GM06990 (cell line): ENCODE measurements at regions not wholly inside any gene's neighbourhood (a gene's known extent, or its start where the extent isn't known, plus 50 kb on each side); places are given as distances from the start of the nearest gene placed in this dataset.

Source experiments
- DNase-seq: peaks from one replicate; pipeline ENCODE4 v3.0.0-alpha.2; 2011; ENCODE audit not compliant: insufficient read length; ENCODE audit errors: extremely low read depth
- H3K27me3 ChIP-seq: replicated peaks from 2 replicates; pipeline ENCODE4 v1.6.0; 2011; ENCODE audit warnings: low read length; ENCODE audit not compliant: control insufficient read depth, insufficient read depth
- H3K36me3 ChIP-seq: 2 replicates; pipeline ENCODE4 v1.5.1; 2011; ENCODE audit warnings: low read length; ENCODE audit not compliant: control insufficient read depth, insufficient read depth
- H3K4me3 ChIP-seq: replicated peaks from 2 replicates; pipeline ENCODE4 v1.5.1; 2011; ENCODE audit warnings: low read depth, mild to moderate bottlenecking, control low read depth, low read length
- TF ChIP-seq, protein P1 (sequence below): IDR thresholded peaks from 2 replicates; pipeline ENCODE4 v1.5.1; 2011; ENCODE audit warnings: low read length, control low read depth, mild to moderate bottlenecking, inconsistent platforms; ENCODE audit not compliant: insufficient read depth, poor library complexity, severe bottlenecking

DNA sequence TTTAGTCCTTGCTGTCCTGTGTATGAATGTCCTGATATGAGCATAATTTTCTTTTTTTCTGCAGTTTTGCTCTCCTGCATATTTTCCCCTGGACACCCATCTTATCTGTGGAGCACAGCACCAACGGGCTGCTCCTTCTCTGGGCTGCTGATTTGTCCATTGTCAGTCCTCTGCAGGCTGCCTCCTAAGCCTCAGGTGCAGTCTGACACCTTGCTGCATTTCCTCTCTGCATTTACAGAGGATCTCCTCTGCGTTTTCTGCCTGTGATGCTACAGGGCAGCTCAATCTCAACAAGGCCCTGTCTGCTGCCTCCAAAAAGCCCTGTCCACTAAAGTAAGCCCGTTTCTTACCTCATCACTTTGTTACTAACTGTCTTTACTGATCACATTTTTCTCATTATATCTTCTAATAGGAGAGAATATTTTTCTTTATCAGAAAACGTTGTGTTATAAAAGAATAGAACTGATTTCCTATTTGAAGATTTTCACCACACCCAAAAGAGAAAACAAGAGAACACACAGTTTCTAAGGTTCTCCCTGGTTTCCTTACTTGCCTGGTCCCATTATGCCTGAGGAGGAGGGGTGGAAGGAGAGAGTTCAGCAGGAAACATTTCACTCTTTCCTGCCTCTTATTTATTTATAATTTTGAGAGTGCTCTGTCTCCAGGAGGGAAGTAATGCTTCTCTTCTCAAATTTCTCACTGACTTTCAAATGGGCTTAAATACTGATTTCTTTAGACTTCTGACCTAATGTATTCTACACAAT lies 65.6 kb upstream of the TDRD3 start:
- no peak for DNase-seq
- no peaks in the 10 kb centered on the region for H3K36me3 ChIP-seq
- TF ChIP-seq, protein P1, sequence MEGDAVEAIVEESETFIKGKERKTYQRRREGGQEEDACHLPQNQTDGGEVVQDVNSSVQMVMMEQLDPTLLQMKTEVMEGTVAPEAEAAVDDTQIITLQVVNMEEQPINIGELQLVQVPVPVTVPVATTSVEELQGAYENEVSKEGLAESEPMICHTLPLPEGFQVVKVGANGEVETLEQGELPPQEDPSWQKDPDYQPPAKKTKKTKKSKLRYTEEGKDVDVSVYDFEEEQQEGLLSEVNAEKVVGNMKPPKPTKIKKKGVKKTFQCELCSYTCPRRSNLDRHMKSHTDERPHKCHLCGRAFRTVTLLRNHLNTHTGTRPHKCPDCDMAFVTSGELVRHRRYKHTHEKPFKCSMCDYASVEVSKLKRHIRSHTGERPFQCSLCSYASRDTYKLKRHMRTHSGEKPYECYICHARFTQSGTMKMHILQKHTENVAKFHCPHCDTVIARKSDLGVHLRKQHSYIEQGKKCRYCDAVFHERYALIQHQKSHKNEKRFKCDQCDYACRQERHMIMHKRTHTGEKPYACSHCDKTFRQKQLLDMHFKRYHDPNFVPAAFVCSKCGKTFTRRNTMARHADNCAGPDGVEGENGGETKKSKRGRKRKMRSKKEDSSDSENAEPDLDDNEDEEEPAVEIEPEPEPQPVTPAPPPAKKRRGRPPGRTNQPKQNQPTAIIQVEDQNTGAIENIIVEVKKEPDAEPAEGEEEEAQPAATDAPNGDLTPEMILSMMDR: no peak
- H3K27me3 ChIP-seq: no peaks in the 10 kb centered on the region
- no peak overlapping the region for H3K4me3 ChIP-seq

DNA sequence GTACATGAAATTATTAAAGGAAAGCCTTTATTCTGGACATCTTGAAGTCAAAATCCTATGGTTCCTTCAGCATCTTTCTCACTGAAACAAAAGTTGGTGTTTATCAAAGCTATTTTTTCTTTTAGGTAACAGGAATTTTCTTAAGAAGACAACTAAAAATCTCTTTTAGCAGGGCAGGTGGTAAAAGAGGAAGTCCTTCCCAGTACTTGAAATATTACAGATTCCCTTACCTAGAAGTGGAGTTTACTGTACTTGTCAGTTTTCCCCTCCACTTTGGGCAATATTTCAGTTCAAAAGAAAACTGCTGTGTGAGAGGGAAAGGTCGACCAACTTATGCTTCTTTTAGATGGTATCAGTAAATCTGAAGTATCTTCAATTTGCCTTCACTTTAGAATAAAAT lies 64.3 kb upstream of the TDRD3 start:
- H3K4me3 ChIP-seq: no peak overlapping the region
- no peaks in the 10 kb centered on the region for H3K27me3 ChIP-seq
- DNase-seq: no peak
- TF ChIP-seq, protein P1: no peak
- no peaks in the 10 kb centered on the region for H3K36me3 ChIP-seq

- DNase-seq: no peak
- no peak overlapping the region for H3K4me3 ChIP-seq
- TF ChIP-seq, protein P1: no peak
These were observed 62.7 kb upstream of the TDRD3 start for GRCh38 chr13:60334310-60334709.

GRCh38 chr13:60335531-60335930 lies 61.5 kb upstream of the TDRD3 start:
- DNase-seq: no peak
- TF ChIP-seq, protein P1: peak; percentile 34
- H3K4me3 ChIP-seq: no peak overlapping the region
- H3K36me3 ChIP-seq: no peaks in the 10 kb centered on the region
- no peaks in the 10 kb centered on the region for H3K27me3 ChIP-seq

More at GRCh38 chr13:60334310-60334709, 62.7 kb upstream of the TDRD3 start:
- no peaks in the 10 kb centered on the region for H3K36me3 ChIP-seq
- H3K27me3 ChIP-seq: no peaks in the 10 kb centered on the region

- TF ChIP-seq, protein P1: no peak
- H3K27me3 ChIP-seq: no peaks in the 10 kb centered on the region
- no peak for DNase-seq
- no peak overlapping the region for H3K4me3 ChIP-seq
- H3K36me3 ChIP-seq: no peaks in the 10 kb centered on the region
These were observed 58.3 kb upstream of the TDRD3 start for GRCh38 chr13:60338754-60339153.
